ENCODE measurements at regions not wholly inside any gene's neighbourhood (a gene's known extent, or its start where the extent isn't known, plus 50 kb on each side); places are given as distances from the start of the nearest gene placed in this dataset.

DNA sequence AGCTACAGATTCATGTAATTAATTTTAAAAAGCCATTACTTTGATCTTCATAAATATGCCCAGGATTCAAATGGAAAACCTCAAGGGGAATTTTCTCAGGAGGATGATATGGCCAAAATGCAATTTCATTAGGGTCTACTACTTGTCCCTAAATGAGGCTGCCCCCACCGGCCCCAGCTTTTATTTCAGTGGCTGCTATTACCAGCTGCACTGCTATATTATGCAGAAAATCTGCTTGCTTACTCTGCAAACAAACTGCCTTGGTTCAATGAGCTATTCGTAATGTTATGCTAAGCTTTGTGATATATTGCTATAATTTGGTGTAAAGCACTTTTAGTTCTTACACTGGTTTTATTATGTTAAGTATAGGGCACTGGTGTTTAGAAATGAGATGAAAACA lies 137.3 kb upstream of the TMTC4 start:
- ChIA-PET CTCF (no interaction called here), RAD21 (ENCODE audit: low non-redundant PET in 1 of 2, low total read pairs in 2 of 2, uncharacterized antibody in 2 of 2, unreplicated experiment in 2 of 2) (no interaction called here), POLR2A (no interaction called here)
- intact Hi-C loops (cut with micrococcal nuclease) = no loop called here
- Histone ChIP-seq H3K9me2 (ENCODE audit: insufficient read depth) (no peaks in the 10 kb centered on the region), H2AFZ (ENCODE audit: low read depth, low read length, poor library complexity, severe bottlenecking) (no peak overlapping the region), H3K27me3 (ENCODE audit: insufficient read depth, low read length) (peaks cover 49% of the 10 kb centered on the region), H3K9me3 (ENCODE audit: control insufficient read depth in 1 of 2, insufficient read depth in 1 of 2, low read depth in 1 of 2, low read length in 2 of 2) (no peaks in the 10 kb centered on the region), H3K79me2 (ENCODE audit: insufficient read depth, low read length) (no peaks in the 10 kb centered on the region), H3K4me3 (replicated peaks in 1 of 2; ENCODE audit: low read depth in 1 of 2, low read length in 2 of 2) (no peak overlapping the region), H3K4me2 (ENCODE audit: low read length) (no peak overlapping the region), H3K9ac (ENCODE audit: low read length) (no peak overlapping the region), H3K36me3 (ENCODE audit: control insufficient read depth in 1 of 2, insufficient read depth in 2 of 2, low read length in 2 of 2) (no peaks in the 10 kb centered on the region), H3K4me1 (ENCODE audit: control insufficient read depth in 1 of 2, insufficient read depth in 2 of 2, low read length in 2 of 2) (no peaks in the 10 kb centered on the region), H4K20me1 (ENCODE audit: insufficient read depth) (no peaks in the 10 kb centered on the region), H3K27ac (ENCODE audit: low read depth, low read length) (no peak overlapping the region)
- BruUV-seq (replicated peaks) = no TSS peak
- DNase-seq (ENCODE audit: low read depth, low spot score) = no peak
- no peak for ATAC-seq
- TF ChIP-seq EZH2 (IDR thresholded peaks at IDR 0.05) (no peak), SRF (IDR thresholded peaks at IDR 0.05; ENCODE audit: low read depth) (no peak), POLR2A (IDR thresholded peaks at IDR 0.05; ENCODE audit: borderline replicate concordance, extremely low read depth, insufficient read depth, insufficient read length) (no peak)
- TF ChIP-seq, protein P1, sequence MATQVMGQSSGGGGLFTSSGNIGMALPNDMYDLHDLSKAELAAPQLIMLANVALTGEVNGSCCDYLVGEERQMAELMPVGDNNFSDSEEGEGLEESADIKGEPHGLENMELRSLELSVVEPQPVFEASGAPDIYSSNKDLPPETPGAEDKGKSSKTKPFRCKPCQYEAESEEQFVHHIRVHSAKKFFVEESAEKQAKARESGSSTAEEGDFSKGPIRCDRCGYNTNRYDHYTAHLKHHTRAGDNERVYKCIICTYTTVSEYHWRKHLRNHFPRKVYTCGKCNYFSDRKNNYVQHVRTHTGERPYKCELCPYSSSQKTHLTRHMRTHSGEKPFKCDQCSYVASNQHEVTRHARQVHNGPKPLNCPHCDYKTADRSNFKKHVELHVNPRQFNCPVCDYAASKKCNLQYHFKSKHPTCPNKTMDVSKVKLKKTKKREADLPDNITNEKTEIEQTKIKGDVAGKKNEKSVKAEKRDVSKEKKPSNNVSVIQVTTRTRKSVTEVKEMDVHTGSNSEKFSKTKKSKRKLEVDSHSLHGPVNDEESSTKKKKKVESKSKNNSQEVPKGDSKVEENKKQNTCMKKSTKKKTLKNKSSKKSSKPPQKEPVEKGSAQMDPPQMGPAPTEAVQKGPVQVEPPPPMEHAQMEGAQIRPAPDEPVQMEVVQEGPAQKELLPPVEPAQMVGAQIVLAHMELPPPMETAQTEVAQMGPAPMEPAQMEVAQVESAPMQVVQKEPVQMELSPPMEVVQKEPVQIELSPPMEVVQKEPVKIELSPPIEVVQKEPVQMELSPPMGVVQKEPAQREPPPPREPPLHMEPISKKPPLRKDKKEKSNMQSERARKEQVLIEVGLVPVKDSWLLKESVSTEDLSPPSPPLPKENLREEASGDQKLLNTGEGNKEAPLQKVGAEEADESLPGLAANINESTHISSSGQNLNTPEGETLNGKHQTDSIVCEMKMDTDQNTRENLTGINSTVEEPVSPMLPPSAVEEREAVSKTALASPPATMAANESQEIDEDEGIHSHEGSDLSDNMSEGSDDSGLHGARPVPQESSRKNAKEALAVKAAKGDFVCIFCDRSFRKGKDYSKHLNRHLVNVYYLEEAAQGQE (IDR thresholded peaks at IDR 0.05; ENCODE audit: low read depth) = no peak

DNA sequence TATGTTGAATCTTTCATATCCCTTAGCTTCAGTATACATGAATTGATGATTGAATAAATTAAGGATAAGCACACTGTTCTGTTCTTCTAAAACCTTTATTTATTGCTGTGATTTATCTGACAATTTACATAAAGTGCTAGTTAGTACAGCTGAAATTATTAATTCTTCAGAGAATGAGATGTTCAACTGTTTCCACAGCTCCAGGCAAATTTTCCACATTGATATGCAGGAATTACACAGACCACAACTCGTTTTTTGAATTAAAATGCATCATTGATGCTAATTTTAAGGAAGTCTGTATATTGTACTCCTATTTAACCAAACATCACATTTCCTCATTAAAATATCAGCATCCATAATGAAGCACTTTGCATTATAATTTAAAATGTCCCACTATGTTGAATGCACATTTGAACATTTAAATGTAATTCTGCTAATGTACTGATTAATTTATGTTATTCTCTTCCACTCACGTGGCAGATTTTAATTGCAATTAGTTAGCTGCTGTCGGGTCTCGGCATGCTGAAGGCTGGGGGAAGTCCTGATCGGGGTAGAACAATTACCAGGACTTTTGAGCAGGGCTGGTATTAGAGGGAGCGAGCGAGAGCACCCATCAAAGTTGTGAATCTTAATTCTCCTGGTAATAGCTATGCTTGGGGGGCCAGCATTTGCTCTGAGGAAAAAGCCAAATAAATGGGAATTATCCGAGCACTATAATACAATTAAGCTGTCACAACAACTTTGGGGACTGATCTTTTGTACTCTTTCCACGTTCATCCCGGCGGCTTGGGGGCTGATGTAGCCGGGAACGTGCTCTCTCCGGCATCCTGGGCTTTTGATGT lies 136.7 kb upstream of the TMTC4 start:
- no peak for DNase-seq (ENCODE audit: low read depth, low spot score)
- Histone ChIP-seq H2AFZ (ENCODE audit: low read depth, low read length, poor library complexity, severe bottlenecking) (no peak overlapping the region), H3K79me2 (ENCODE audit: insufficient read depth, low read length) (no peaks in the 10 kb centered on the region), H3K36me3 (ENCODE audit: control insufficient read depth in 1 of 2, insufficient read depth in 2 of 2, low read length in 2 of 2) (no peaks in the 10 kb centered on the region), H4K20me1 (ENCODE audit: insufficient read depth) (no peaks in the 10 kb centered on the region), H3K9me2 (ENCODE audit: insufficient read depth) (no peaks in the 10 kb centered on the region), H3K4me1 (ENCODE audit: control insufficient read depth in 1 of 2, insufficient read depth in 2 of 2, low read length in 2 of 2) (no peaks in the 10 kb centered on the region), H3K4me3 (replicated peaks in 1 of 2; ENCODE audit: low read depth in 1 of 2, low read length in 2 of 2) (no peak overlapping the region), H3K9ac (ENCODE audit: low read length) (no peak overlapping the region), H3K27me3 (ENCODE audit: insufficient read depth, low read length) (peaks cover 51% of the 10 kb centered on the region), H3K9me3 (ENCODE audit: control insufficient read depth in 1 of 2, insufficient read depth in 1 of 2, low read depth in 1 of 2, low read length in 2 of 2) (no peaks in the 10 kb centered on the region), H3K27ac (ENCODE audit: low read depth, low read length) (no peak overlapping the region), H3K4me2 (ENCODE audit: low read length) (no peak overlapping the region)
- no peak for ATAC-seq
- ChIA-PET RAD21 (ENCODE audit: low non-redundant PET in 1 of 2, low total read pairs in 2 of 2, uncharacterized antibody in 2 of 2, unreplicated experiment in 2 of 2) (no interaction called here), CTCF (no interaction called here), POLR2A (no interaction called here)
- BruUV-seq (replicated peaks) = no TSS peak
- intact Hi-C loops (cut with micrococcal nuclease) = no loop called here
- TF ChIP-seq ELF1 (IDR thresholded peaks at IDR 0.05; ENCODE audit: borderline replicate concordance, low read depth) = no peak
- TF ChIP-seq CBX3 (IDR thresholded peaks at IDR 0.05; ENCODE audit: low read depth) = no peak
- no peak for TF ChIP-seq EGR1 (IDR thresholded peaks at IDR 0.05; ENCODE audit: low read depth)
- TF ChIP-seq SRF (IDR thresholded peaks at IDR 0.05; ENCODE audit: low read depth) = no peak
- no peak for TF ChIP-seq CEBPB (IDR thresholded peaks at IDR 0.05; ENCODE audit: low read depth)
- TF ChIP-seq, protein P2, sequence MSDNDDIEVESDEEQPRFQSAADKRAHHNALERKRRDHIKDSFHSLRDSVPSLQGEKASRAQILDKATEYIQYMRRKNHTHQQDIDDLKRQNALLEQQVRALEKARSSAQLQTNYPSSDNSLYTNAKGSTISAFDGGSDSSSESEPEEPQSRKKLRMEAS (IDR thresholded peaks at IDR 0.05) = no peak
- no peak for TF ChIP-seq ZNF274 (IDR thresholded peaks at IDR 0.05; ENCODE audit: low read depth, low read length)
- no peak for TF ChIP-seq TCF7L2 (IDR thresholded peaks at IDR 0.05; ENCODE audit: borderline replicate concordance, extremely low read depth, insufficient read depth, insufficient read length)
- TF ChIP-seq ZFX (IDR thresholded peaks at IDR 0.05) = no peak
- no peak for TF ChIP-seq SP1 (IDR thresholded peaks at IDR 0.05; ENCODE audit: low read depth)
- TF ChIP-seq, protein P3, sequence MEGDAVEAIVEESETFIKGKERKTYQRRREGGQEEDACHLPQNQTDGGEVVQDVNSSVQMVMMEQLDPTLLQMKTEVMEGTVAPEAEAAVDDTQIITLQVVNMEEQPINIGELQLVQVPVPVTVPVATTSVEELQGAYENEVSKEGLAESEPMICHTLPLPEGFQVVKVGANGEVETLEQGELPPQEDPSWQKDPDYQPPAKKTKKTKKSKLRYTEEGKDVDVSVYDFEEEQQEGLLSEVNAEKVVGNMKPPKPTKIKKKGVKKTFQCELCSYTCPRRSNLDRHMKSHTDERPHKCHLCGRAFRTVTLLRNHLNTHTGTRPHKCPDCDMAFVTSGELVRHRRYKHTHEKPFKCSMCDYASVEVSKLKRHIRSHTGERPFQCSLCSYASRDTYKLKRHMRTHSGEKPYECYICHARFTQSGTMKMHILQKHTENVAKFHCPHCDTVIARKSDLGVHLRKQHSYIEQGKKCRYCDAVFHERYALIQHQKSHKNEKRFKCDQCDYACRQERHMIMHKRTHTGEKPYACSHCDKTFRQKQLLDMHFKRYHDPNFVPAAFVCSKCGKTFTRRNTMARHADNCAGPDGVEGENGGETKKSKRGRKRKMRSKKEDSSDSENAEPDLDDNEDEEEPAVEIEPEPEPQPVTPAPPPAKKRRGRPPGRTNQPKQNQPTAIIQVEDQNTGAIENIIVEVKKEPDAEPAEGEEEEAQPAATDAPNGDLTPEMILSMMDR (IDR thresholded peaks at IDR 0.05 in 2 of 3, conservative IDR thresholded peaks at IDR 0.05 in 1 of 3; ENCODE audit: borderline replicate concordance in 1 of 3, insufficient read depth in 1 of 3, low read depth in 2 of 3, low read length in 2 of 3) = no peak
- TF ChIP-seq SIN3A (IDR thresholded peaks at IDR 0.05; ENCODE audit: low read depth) = no peak
- TF ChIP-seq, protein P4, sequence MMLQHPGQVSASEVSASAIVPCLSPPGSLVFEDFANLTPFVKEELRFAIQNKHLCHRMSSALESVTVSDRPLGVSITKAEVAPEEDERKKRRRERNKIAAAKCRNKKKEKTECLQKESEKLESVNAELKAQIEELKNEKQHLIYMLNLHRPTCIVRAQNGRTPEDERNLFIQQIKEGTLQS (IDR thresholded peaks at IDR 0.05) = no peak

Measured in HCT116 (cell line).